LoVo (cell line): ENCODE measurements at regions not wholly inside any gene's neighbourhood (a gene's known extent, or its start where the extent isn't known, plus 50 kb on each side); places are given as distances from the start of the nearest gene placed in this dataset.

Experiments
- DNase-seq: peaks from one replicate; pipeline ENCODE4 v3.0.0-alpha.2; 2016; ENCODE audit warnings: low spot score

GRCh38 chrX:7280520-7280919 lies 132.6 kb upstream of the PUDP start:
- no peak for DNase-seq

DNA sequence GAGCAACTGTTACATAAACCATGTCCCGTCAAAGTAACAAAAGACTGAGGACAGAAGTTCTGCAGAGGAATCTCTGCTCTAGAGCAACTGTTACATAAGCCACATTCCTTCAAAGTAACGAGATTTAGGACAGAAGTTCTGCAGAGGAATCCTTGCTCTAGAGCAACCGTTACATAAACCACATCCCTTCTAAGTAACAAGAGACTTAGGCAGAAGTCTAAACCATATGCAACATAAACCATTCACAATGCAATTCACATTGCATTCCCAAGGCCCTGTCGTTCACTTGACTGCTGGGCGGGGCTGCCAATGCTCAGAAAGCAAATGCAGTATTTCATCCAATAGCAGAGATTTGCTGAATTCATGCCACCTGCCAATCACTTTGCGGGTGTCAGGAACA lies 124.4 kb upstream of the PUDP start:
- no peak for DNase-seq

DNA sequence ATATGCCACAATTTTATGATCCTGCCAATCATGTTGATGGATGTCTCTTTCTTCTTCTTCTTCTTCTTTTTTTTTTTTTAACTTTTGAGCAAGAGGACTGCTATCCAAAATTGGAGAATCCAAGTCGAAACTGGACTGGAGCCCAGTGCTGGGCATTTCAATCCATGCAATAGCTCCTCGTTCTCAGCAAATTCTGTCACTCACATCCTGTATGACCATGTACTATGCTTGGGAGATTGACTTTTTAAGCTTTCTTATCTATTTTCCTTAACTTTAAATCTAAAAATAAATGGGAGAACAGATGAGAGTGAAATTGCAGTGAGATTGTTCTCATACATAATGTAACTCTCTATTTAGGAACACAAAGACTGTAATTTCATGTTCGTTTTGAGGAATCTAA lies 123.0 kb upstream of the PUDP start:
- DNase-seq = no peak

DNA sequence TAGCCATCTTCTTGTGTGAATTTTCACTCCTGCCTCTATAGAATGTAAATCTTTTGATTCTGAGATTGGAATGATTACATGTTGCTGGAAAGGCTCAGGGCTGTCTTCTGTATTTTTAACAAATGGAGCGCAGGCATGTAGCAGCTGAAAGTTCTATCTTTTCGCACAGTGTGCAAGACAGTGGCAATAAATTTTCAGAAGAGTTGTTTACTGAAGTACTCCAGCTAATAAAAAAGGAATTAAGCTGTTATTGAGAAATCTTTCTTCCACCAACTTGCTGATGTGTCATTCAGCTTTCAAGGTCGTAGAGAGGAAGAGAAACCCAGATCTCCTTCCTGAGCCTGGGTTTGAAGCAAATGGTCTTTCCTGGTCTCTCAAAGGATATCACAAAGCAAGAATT lies 122.0 kb upstream of the PUDP start:
- no peak for DNase-seq

DNA sequence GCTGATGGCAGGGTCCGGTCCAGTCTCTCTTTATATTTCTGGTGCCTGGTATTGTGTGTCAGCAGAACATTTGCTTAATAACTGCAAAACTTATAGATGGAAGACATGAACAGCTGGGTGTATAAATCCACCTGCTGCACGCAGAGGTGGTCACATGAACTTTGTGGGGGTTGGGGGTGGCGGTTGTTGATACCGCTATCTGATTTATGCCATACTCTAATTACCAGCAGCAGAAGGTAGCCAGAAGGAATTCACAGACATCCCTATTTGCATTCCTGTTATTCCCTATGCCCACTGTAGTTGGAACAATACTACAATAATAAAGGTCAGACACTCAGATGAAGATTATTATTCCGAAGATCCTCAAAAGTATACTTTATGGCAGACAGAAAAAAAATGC lies 121.6 kb upstream of the PUDP start:
- no peak for DNase-seq

DNA sequence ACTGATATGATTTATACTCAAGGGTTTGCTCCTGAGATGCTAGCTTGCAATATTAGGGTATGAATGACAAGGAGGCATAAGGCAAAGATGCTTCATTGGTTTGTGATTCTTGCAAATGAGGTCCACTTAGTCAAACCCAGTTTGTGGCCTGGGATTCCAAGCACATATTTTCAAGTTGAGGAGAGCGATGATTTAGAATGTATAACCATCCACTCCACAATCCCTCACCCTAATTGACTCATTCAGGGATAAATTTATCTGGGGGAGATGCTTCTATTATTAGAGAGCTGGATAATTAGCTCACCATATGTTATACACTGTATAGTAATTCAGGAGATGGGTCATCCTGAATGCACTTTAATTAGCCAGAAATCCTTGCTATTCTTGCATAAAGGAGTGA lies 118.3 kb upstream of the PUDP start:
- no peak for DNase-seq

GRCh38 chrX:7264399-7264798 lies 116.4 kb upstream of the PUDP start:
- no peak for DNase-seq

DNA sequence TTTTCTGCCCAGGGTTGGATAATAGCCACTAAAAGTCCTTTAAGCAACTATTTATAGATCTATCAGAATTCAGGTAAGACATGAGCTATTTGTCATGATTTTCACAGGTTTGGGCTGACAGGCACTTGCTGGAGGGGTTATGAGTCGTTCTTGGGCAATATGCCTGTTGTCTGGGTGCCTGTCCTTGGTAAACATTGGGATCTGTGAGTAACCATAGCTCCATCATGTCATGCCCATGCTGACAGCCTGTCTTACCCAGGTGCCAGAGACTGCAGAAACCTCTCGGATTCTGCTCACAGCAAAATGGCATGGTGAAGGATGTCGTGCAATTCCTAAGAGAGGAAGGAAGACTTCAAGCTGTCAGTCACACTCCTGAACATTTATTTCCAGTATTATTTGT lies 116.0 kb upstream of the PUDP start:
- DNase-seq = no peak

- no peak for DNase-seq
These were observed 115.4 kb upstream of the PUDP start for GRCh38 chrX:7263330-7263729.

- DNase-seq = no peak
These were observed 114.6 kb upstream of the PUDP start for GRCh38 chrX:7262551-7262950.

DNA sequence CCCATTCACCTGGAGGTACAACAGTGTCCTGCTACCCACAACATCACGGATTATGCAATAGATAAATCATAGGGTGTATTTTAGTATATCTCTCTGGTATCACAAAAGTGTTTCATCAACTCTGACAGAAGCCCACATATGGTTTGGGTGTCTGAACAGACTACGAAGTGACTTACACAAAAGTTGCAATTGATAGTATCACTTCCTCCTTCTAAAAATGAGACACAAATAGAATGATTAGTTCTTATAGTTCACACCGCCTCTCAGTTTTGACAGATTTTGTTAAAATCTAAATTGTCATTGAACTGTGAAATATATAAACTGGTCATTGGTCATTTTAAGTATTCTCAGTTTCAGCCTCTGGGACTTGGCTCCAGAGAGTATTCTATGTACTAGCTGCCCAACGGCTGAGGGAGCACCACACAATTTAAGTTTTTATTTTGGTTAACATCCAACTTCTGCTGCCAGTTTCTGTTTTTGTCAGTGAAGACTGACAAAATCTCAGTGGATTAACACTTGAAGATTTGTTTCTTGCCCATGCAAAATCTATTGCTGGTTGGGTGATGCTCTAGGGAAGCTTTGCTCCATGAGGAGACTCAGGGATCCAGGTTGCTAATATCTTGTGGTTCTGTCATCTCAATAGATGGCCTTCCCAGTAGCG lies 113.8 kb upstream of the PUDP start:
- no peak for DNase-seq

DNA sequence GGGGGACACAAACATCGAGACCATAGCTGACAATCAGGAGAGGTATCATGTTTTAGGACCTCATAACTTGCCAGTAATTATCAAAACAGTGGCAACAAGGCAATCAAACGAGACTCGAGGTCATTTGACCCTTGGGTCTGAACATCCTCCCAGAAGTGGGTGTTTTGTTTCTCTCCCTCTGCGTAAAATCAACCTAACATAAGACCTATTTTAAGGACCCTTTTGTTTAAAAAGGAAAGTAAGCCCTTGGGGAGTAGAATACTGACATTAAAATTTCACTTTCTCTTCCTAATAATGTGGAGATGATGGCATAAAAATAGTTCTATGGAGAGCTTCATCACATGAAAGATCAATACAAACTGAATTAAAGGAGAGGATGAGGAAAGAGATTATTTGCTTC lies 106.2 kb upstream of the PUDP start:
- no peak for DNase-seq

- no peak for DNase-seq
These were observed 105.6 kb upstream of the PUDP start for GRCh38 chrX:7253565-7253964.

DNA sequence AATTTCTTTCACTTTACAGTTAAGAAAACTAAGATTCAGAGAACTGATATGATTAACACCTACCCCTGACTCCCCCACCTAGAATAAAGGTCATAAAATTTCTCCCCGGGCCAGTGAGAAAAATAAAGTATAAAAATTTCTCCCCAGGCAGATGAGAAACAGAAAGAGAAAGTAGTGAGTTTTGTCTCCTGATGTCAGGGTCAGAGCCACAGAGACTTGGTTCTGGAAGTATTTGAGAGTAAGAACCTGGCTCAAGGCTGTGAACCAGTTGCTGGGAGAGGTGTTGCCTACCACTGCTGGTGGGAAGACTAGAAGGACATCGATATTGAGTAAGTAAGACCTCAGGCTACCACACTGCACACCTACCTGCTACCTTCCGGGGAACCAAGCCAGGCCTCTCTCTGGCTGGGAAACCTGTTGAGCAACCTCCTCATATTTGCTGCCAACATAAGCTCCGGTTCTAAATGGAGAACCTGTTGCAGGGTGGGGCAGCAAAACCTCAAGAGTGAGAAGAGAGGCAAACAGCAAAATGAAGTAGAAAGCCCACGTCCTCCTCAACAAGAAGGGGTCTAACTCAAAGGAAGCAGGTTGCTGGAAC lies 104.2 kb upstream of the PUDP start:
- DNase-seq = peak; percentile 20

DNA sequence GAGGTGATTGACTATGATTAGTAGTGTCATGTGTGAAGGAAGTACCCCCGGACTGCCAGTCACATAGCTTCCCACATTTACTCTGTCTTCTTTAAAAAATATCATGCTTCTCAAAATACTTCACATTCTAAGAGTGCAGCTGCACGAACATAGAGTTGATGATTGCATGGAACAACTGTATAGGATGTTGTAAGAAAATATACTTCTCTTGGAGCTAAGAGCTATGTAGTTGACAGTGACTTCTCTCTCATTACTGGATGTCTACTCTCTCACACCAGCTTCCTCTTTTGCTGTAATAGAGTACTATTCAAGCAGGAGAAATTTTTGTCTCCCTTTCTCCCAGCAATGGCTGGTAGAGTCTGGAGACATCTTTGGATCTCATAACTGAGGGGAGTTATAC lies 99.4 kb upstream of the PUDP start:
- no peak for DNase-seq

DNA sequence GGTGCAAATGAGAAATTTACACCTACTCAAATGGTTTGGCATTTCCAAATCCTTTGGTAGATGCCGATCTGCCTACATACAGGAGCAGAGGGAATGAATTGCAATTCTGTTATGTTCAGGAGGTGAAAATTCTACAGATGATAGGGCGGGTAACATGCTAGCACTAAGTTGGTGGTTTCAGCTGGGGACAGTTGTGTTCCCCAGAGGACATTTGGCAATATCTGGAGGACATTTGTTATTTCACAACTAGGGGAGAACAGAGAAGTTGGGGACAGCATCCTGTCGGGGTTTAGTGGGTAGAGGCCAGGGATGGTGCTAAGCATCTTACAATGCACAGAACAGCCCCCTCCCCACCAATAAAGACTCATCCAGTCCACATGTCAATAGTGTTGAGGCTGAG lies 96.5 kb upstream of the PUDP start:
- DNase-seq = no peak

GRCh38 chrX:7242613-7243012 lies 94.7 kb upstream of the PUDP start:
- no peak for DNase-seq

- DNase-seq = no peak
These were observed 93.0 kb upstream of the PUDP start for GRCh38 chrX:7240929-7241328.

GRCh38 chrX:7235071-7235470 lies 87.1 kb upstream of the PUDP start:
- no peak for DNase-seq

DNA sequence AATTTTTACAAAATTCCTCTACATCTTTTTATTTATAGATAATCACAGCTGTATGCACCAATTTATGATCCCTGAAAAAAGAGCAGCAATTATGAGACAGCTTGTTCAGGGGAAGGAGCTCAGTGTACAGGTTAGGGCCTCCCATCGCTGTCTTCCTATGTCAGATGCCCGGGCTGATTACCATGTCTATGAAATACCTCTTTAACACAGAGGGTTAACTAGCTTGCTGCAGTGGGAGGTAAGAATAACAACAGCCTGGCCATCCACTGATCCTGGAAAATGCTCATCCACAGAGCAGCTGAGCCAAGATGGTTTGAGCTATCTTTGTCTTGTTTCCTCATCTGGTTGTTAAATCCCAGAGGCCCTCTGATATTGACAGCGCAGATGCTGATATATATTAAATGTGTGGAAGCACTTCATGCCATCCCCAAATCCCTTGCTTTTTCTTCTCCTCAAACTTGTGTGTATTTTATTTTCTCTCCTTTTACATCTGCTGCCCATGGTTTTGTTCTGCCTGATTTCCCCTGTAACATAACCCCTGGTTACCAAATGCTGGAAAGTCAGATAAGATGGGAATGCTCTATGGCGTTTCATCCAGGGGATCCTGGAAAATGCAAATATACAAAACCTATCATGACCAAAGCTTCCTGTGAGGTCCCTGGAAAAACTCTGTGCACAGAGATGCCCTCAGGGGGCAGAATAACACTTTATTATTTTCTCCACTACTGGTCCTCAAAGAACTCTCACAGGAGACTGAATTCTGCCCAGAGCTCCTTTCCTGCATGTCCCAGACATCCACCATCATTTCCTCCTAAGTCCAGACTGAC lies 85.8 kb upstream of the PUDP start:
- DNase-seq = no peak

DNA sequence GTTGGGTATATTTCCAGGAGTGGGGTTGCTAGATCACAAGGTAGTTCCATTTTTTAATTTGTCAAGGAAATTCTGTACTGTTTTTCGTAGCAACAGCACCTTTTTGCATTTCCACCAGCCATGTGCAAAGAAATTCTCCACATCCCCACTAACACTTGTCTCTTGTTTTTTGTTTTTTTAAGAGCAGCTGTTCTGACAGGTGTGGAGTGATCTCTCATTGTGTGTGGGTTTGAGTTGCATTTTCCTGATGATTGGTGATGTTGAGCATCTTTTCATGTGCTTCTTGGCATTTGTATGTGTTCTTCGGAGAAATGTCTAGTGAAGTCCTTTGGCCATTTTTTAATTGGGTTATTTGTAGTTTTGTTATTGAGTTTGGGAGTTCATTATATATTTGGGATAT lies 80.3 kb upstream of the PUDP start:
- DNase-seq = no peak

GRCh38 chrX:7225338-7225737 lies 77.4 kb upstream of the PUDP start:
- no peak for DNase-seq

DNA sequence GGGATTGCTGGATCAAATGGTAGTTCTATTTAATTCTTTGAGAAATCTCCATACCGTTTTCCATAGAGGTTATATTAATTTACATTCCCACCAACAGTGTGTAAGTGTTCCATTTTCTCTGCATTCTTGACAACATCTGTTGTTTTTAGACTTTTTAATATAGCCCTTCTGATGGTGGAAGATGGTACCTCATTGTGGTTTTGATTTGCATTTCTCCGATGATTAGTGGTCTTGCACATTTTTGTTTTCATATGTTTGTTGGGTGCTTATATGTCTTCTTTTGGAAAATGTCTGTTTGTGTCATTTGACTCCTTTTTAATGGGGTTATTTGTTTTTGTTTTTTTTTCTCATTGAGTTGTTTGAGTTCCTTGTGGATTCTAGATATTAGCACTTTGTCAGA lies 75.3 kb upstream of the PUDP start:
- no peak for DNase-seq

- DNase-seq = no peak
These were observed 72.2 kb upstream of the PUDP start for GRCh38 chrX:7220121-7220520.
